CD4-positive, alpha-beta T cell treated with Interferon gamma for 1 hour (primary cell): ENCODE measurements at regions not wholly inside any gene's neighbourhood (a gene's known extent, or its start where the extent isn't known, plus 50 kb on each side); places are given as distances from the start of the nearest gene placed in this dataset.
"Not testable (repeated sequence)": the region's sequence is repeated elsewhere in the genome, so short reads cannot be mapped to it uniquely, and the experiment has no call there.

Source experiments
- DNase-seq: peaks from one replicate; pipeline ENCODE4 v3.0.0-alpha.2; 2020

- no peak for DNase-seq
Observed at GRCh38 chr5:163569284-163569683, 63.9 kb downstream of the MAT2B start.

DNA sequence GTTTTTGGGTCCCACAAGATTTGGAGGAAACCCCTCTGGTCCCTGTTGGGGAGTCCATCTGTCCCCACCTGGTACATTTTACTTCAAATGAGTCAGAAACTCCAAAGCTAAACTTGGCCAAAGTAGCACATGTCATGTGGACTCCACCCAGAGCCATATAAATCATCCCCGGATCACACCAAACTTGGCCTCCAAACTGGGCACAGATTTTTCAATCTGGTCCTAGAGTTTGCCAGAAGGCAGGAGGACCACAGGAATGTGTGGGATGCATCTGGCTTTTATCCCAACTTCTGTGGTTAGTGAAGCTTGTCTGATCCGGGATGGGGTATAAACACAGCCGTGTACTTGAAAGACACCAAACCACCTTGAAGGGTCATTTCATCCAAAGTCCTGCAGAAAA is 66.3 kb downstream of the MAT2B start:
- DNase-seq: no peak

- DNase-seq: no peak
Observed at GRCh38 chr5:163574472-163575440, 69.3 kb downstream of the MAT2B start.

- no peak for DNase-seq
Observed at GRCh38 chr5:163578652-163579051, 73.2 kb downstream of the MAT2B start.

- DNase-seq: no peak
Observed at GRCh38 chr5:163579729-163580128, 74.3 kb downstream of the MAT2B start.

DNA sequence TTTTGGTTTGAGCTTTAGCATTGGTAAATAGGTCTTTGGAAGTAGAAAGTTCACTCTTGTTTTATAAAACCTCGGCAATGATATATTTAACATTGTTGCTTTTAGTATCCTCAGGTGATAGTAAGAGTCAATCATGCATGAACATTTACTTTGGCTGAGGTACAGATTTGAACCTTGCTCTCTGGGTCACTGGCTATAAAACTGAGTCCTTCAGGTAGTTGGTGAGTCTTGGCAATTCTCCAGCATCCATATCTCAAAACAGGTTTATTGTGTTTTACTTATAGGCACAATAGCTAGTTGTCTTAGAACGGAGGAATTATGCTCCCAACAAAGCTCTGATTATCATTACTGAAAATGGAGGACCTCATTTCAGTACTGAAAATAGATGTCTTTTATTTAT is 75.1 kb downstream of the MAT2B start:
- no peak for DNase-seq

GRCh38 chr5:163583491-163584153 is 78.2 kb downstream of the MAT2B start:
- not testable (repeated sequence) for DNase-seq

- DNase-seq: no peak
Observed at GRCh38 chr5:163585206-163585605, 79.8 kb downstream of the MAT2B start.

DNA sequence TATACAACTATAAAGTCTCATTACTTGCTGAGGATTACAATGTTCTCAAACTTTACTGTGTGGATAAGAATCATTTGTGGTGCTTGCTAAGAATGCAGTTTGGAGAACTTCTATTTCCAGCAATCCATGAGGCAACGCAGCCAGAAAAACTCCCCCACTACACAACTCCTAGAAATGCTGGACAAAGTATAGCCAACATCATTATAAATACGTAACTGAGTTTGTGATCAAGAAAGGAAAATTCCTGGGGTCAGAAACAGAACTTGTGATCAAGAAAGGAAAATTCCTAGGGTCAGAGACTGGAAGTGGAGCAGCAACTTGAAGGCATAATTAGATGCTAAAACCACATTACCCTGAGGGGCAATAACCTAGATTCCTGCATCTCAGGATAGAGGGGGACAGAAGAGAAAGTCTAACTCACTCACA is 81.1 kb downstream of the MAT2B start:
- DNase-seq: no peak

GRCh38 chr5:163594951-163595350 is 89.5 kb downstream of the MAT2B start:
- no peak for DNase-seq

GRCh38 chr5:163595932-163596607 is 90.7 kb downstream of the MAT2B start:
- DNase-seq: no peak

- DNase-seq: no peak
Observed at GRCh38 chr5:163596608-163597315, 91.3 kb downstream of the MAT2B start.

GRCh38 chr5:163604013-163604412 is 98.6 kb downstream of the MAT2B start:
- no peak for DNase-seq

DNA sequence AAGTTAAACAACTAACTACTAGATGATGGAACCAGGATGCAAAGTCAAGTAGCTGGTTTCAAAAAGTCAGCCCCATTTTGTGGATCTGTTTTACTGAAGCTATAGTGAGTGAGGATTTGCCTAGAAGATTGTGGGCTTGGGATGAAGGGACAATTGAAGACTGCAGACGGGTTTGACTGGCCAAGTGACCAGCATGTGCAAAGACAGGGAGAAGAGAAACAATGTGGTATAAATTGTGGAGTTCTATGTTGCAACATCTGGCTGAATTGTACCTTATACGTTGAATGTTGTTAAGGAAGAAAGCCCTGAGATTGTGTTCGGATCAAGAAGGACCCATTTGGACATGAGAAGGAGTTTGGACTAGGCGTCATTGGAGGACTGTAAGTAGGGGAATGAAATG is 101.8 kb downstream of the MAT2B start:
- no peak for DNase-seq

GRCh38 chr5:163608621-163609020 is 103.2 kb downstream of the MAT2B start:
- DNase-seq: no peak

DNA sequence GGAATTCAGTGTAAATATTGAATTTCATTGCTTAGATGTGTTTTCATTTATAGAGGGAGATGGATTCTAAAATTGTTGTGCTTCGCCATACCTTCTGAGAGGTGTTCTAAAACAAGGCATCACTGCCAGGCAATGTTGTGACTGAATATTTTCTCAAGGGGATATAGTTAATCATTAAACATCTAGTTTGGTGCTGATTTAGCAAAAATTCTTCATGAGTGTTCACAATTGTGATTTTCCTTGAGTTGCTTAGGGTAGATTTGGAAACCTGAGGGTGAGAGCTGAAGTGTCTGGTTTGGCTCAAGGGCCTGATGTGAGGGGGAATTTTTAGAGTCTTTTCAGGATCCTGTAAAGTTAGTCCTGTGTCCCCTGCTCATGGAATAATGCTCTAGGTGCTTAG is 104.5 kb downstream of the MAT2B start:
- no peak for DNase-seq

DNA sequence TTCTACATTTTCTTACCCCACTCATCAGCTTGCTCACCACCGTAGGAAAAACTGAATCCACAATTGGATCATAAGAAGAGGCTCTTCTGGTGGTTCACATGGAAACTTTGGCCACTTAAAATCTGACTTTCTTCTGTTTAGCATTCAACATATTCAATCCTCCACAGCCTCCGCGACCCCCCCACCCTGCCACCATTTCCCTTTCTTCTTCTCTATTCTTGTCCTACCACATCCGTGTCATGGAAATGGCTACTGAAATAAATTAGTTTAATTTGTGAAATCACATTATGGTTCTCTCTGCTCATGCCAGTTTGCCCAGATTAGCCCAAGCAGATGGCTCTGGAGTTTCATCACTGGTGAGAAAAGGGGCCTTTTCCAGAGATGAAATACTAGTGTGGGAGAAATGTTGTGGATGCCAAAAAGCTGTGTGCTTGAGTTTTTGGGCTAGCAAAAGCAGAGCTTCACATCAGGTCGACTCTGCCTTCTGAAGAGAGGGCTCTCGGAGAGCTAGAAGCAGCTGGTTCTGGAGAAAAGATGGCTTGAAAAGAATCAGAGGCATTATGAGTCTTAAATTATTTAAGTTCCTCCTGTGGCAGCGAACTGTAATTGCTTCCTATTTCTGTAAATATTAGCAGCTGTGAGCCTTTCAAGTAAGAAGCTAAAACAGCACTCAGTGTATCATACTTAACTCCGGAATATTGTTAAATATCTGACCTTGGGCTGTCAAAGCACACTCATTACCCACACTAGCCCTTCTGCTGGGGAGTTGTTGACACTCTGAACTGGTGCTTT is 107.1 kb downstream of the MAT2B start:
- no peak for DNase-seq

DNA sequence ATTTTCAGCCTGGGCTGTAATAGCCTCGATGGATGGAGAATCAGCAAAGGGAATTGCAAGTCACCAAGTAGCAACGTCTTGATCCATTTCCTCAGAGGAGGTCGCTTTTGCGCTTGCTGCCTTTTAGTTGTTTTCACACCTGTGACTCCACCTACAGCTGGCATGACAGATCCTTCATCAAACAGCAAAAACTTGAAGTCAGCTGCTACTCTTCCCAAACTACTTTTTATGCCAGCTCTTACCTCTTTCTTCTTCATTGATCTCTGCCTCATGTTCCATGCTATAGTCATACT is 107.7 kb downstream of the MAT2B start:
- DNase-seq: no peak

DNA sequence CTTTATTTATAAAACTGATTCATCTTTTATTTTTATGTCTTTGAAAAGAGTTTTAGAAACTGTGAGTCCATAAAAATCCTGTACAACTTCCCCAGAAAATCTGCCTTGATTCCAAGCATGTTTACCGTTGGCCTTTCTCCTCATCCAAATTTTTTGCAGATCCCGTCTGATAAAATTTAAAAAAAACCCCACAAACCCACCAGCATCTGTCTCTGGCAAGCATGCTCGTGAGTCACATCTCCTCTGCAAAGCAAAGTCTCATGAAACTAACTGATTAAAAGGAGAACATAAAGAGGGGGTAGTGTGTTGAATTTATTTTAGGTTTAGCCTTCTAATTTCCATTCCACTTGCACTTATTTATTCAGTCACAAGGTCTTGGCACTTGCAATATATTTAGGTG is 109.4 kb downstream of the MAT2B start:
- no peak for DNase-seq

DNA sequence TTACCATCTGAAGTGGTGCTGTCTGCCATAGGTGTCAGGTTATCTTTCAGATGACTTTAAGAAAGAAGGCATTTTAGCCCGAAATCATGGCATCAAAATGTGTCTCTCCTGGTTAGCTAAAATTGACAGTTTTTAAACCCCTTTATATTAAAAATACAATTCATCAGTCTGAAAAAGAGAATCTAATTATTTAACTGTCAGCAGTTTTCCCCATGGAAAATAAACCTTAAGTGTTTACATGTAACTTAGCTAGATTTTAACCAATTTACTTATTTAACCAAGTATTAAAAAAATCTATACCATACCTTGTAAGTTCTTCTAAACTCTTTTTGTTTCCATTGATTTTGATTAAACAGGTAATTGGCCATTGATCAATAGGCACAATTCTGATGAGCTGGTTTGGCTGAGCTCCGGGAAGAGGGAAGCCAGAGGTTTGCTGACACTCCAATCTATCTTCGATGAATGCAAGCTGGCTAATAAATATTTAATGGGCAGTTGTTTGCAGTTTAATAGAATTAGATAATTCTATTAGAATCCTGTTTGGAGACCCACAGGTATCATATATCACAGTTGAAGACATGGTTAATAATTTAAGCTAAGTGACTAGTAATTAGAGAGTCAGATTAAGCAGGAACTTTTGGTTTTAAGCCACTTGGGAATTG is 114.0 kb downstream of the MAT2B start:
- no peak for DNase-seq

DNA sequence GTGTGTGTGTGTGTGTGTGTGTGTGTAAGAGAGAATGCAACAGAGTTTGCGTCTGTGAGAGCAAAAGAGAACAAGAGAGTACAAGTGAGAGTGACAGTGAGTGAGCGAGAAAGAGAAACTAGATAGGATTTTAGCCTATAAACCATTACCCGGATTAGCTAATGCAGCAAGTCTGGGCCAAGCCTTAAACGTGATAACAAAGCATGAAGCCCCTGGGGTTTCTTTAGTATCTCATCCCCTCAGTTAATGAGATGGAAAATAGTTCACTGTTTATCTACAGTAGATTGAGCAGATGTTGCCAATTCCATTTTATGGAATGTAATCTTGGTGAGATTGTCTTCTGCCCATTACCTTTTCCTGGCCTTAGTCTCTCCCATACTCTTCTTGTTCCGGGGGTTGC is 114.5 kb downstream of the MAT2B start:
- DNase-seq: no peak

DNA sequence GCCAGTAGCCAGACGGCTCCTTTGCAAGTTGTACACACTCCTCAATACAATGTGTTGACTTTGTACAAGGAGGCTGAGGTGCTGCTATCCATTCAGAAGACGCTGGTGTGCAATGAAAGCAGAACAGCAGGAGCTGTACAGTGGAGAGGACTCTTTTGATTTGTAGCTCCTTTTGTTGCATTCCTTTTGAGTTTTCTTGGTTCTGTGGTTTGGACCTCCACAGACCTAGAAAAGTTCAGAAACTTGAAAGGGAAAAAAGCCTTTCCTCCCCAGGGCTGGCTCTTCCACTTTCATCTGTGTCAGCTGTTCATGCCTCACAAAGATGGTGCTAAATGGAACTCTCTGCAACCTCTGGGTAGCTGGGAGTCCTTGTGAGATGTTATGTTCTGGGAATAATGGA is 117.4 kb downstream of the MAT2B start:
- DNase-seq: no peak
